ENCODE measurements at regions not wholly inside any gene's neighbourhood (a gene's known extent, or its start where the extent isn't known, plus 50 kb on each side); places are given as distances from the start of the nearest gene placed in this dataset.
A peak's percentile ranks its signal among the peaks of the same experiment; 100 is the strongest.
"Not testable (repeated sequence)": the region's sequence is repeated elsewhere in the genome, so short reads cannot be mapped to it uniquely, and the experiment has no call there.

GRCh38 chr3:191680989-191681597, 220.1 kb downstream of the PYDC2 start:
- TF ChIP-seq, protein P1, sequence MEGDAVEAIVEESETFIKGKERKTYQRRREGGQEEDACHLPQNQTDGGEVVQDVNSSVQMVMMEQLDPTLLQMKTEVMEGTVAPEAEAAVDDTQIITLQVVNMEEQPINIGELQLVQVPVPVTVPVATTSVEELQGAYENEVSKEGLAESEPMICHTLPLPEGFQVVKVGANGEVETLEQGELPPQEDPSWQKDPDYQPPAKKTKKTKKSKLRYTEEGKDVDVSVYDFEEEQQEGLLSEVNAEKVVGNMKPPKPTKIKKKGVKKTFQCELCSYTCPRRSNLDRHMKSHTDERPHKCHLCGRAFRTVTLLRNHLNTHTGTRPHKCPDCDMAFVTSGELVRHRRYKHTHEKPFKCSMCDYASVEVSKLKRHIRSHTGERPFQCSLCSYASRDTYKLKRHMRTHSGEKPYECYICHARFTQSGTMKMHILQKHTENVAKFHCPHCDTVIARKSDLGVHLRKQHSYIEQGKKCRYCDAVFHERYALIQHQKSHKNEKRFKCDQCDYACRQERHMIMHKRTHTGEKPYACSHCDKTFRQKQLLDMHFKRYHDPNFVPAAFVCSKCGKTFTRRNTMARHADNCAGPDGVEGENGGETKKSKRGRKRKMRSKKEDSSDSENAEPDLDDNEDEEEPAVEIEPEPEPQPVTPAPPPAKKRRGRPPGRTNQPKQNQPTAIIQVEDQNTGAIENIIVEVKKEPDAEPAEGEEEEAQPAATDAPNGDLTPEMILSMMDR (IDR thresholded peaks at IDR 0.05; ENCODE audit: insufficient read depth, missing control alignments): no peak
- no peak for DNase-seq (ENCODE audit: insufficient read length, low spot score)
- no peak for FAIRE-seq

DNA sequence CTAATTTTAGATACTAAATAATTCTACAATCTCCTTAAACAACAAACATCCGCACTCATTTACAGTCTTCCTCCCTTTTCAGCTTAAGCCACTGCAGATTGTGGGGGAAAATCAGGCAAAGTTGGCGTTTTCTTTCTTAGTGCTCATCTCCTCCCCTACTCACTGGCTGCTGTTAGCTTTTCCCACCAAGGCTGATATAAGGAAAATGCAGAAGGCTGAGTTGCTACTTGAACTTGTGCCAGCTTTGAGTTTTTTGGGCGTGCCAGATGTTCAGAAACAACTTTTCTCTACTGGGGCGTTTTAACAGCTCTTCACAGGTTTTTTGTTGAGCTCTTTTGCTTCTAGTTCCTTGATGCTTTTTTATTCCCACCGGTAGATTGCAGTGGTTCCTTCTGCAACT, 222.0 kb downstream of the PYDC2 start:
- no peak for DNase-seq (ENCODE audit: insufficient read length, low spot score)
- TF ChIP-seq, protein P1 (IDR thresholded peaks at IDR 0.05; ENCODE audit: insufficient read depth, missing control alignments): no peak
- no peak for FAIRE-seq

DNA sequence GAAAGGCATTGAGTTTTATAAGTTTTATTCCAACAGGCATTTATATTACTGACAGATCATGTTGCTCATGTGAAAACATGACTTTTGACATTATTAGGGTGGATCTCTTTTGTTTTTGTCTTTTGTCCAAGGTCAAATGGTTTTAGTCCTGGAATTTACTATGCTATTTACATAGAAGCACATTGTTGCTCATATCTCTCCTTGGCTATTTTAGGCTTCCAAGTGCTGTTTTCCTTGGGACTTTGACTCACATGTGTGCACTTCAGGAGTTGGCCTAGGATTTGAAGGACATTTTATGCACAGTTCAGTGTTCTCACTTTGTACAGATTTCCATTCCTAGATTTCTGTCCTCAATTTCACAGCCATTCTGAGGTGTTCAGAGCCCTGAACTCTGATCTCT, 225.7 kb downstream of the PYDC2 start:
- peak; percentile 41 for FAIRE-seq
- no peak for DNase-seq (ENCODE audit: insufficient read length, low spot score)
- TF ChIP-seq, protein P1 (IDR thresholded peaks at IDR 0.05; ENCODE audit: insufficient read depth, missing control alignments): no peak

- DNase-seq (ENCODE audit: insufficient read length, low spot score) (no peak), FAIRE-seq (no peak)
- TF ChIP-seq, protein P1 (IDR thresholded peaks at IDR 0.05; ENCODE audit: insufficient read depth, missing control alignments): no peak
Observed at GRCh38 chr3:191688756-191689433, 227.9 kb downstream of the PYDC2 start.

- DNase-seq (ENCODE audit: insufficient read length, low spot score); FAIRE-seq: not testable (repeated sequence)
Observed at GRCh38 chr3:191691184-191691583, 230.2 kb downstream of the PYDC2 start.

DNA sequence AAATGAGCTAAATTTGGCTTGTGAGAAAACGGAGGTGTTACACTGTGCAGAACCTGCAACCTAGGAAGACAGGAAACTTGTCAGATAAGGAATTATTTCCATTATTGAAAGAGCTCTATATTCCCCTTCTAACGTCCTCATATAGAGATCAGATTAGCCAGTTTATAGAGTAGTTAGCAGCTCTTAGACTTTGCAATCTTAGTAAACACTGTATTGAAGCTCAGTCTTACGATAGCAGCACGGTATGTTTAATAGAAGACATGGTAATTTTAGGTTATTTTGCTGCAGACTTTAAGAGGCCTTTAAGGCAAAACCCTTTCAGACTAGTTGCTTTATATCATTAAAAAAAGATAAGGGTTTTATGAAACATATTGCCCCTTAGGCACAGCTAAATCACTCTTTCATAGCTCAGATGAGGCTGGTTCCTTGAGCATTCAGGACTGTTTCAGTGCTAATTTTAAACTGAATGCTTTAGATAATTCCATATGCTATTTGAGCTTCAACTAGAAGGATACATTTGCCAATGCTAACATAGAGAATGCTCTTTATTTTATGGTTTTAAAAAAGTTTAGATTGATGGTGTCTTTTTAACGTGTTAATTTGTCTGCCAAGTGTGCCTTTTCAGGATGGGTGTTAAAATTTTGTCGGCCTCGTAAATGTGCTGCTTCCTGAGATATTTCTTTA, 234.3 kb downstream of the PYDC2 start:
- TF ChIP-seq, protein P1 (IDR thresholded peaks at IDR 0.05; ENCODE audit: insufficient read depth, missing control alignments): no peak
- DNase-seq (ENCODE audit: insufficient read length, low spot score) (no peak), FAIRE-seq (no peak)

- DNase-seq (ENCODE audit: insufficient read length, low spot score) (no peak), FAIRE-seq (no peak)
- TF ChIP-seq, protein P1 (IDR thresholded peaks at IDR 0.05; ENCODE audit: insufficient read depth, missing control alignments): no peak
Observed at GRCh38 chr3:191695815-191696153, 234.8 kb downstream of the PYDC2 start.

All from D721Med (cell line).